Neural progenitor cell (in vitro differentiated cells): ENCODE measurements at regions not wholly inside any gene's neighbourhood (a gene's known extent, or its start where the extent isn't known, plus 50 kb on each side); places are given as distances from the start of the nearest gene placed in this dataset.

ENCODE experiments used
- DNase-seq: peaks from one replicate; pipeline ENCODE4 v3.0.0-alpha.2; 2016; ENCODE audit warnings: low spot score
- H2AFZ ChIP-seq: fragments of 200-600 bp; sonication (generic); replicated peaks from 2 replicates; pipeline ENCODE4 v1.6.1; 2016; ENCODE audit warnings: antibody characterized with exemption
- H3F3A ChIP-seq: fragments of 200-600 bp; sonication (generic); 2 replicates; pipeline ENCODE4 v1.6.1; 2016; ENCODE audit warnings: antibody characterized with exemption, low read depth
- H3K27ac ChIP-seq: fragments of 200-600 bp; sonication (generic); 2 replicates; pipeline ENCODE4 v1.5.1; 2016; ENCODE audit warnings: mild to moderate bottlenecking
- H3K27me3 ChIP-seq: fragments of 200-600 bp; sonication (generic); 2 replicates; pipeline ENCODE4 v1.6.1; 2016; ENCODE audit warnings: mild to moderate bottlenecking, moderate library complexity
- H3K36me3 ChIP-seq: fragments of 200-600 bp; sonication (generic); 2 replicates; pipeline ENCODE4 v1.5.1; 2016
- H3K4me1 ChIP-seq: fragments of 200-600 bp; sonication (generic); 2 replicates; pipeline ENCODE4 v1.6.1; 2016; ENCODE audit warnings: mixed run types
- H3K4me2 ChIP-seq: fragments of 200-600 bp; sonication (generic); 2 replicates; pipeline ENCODE4 v1.6.1; 2016
- H3K4me3 ChIP-seq: fragments of 200-600 bp; sonication (generic); 2 replicates; pipeline ENCODE4 v1.5.1; 2016
- H3K79me2 ChIP-seq: fragments of 200-600 bp; sonication (generic); 2 replicates; pipeline ENCODE4 v1.6.1; 2016; ENCODE audit warnings: low read depth
- H3K9ac ChIP-seq: fragments of 200-600 bp; sonication (generic); 2 replicates; pipeline ENCODE4 v1.6.1; 2016
- H3K9me3 ChIP-seq: fragments of 200-600 bp; sonication (generic); 2 replicates; pipeline ENCODE4 v1.5.1; 2016; ENCODE audit warnings: low read depth
- H4K20me1 ChIP-seq: fragments of 200-600 bp; sonication (generic); 2 replicates; pipeline ENCODE4 v1.6.1; 2016; ENCODE audit warnings: low read depth
- H3K27ac Mint-ChIP-seq: 3 replicates; pipeline ENCODE4 v1.8.0; 2021; ENCODE audit warnings: mixed read lengths
- H3K27me3 Mint-ChIP-seq: 2 replicates; pipeline ENCODE4 v1.8.0; 2022; ENCODE audit warnings: low read depth, mild to moderate bottlenecking, inconsistent platforms, moderate library complexity, mixed read lengths; ENCODE audit not compliant: insufficient read depth
- H3K36me3 Mint-ChIP-seq: 3 replicates; pipeline ENCODE4 v1.8.0; 2021; ENCODE audit warnings: mixed read lengths
- H3K4me1 Mint-ChIP-seq: 3 replicates; pipeline ENCODE4 v1.8.0; 2021; ENCODE audit warnings: mixed read lengths
- H3K4me3 Mint-ChIP-seq: 3 replicates; pipeline ENCODE4 v1.8.0; 2021; ENCODE audit warnings: mild to moderate bottlenecking, moderate library complexity, mixed read lengths
- H3K9me3 Mint-ChIP-seq: 3 replicates; pipeline ENCODE4 v1.8.0; 2020; ENCODE audit warnings: mixed read lengths
- CTCF ChIP-seq: fragments of 200-600 bp; sonication (generic); IDR thresholded peaks from 2 replicates; pipeline ENCODE4 v1.5.1; 2017; ENCODE audit warnings: antibody characterized with exemption, mild to moderate bottlenecking
- EZH2 ChIP-seq: fragments of 200-600 bp; sonication (generic); IDR thresholded peaks from 2 replicates; pipeline ENCODE4 v1.6.1; 2017; ENCODE audit warnings: antibody characterized with exemption, mild to moderate bottlenecking, moderate library complexity
- EZH2phosphoT487 ChIP-seq: fragments of 200-600 bp; sonication (generic); IDR thresholded peaks from 2 replicates; pipeline ENCODE4 v1.6.1; 2017; ENCODE audit warnings: antibody characterized with exemption

GRCh38 chr1:95671098-95671497, 437.1 kb downstream of the RWDD3 start:
- H3K27ac Mint-ChIP-seq: no peak overlapping the region
- H3K9me3 Mint-ChIP-seq: no peaks in the 10 kb centered on the region

GRCh38 chr1:95679262-95679661, 445.3 kb downstream of the RWDD3 start:
- Mint-ChIP-seq H3K27ac (no peak overlapping the region), H3K9me3 (no peaks in the 10 kb centered on the region), H3K27me3 (no peaks in the 10 kb centered on the region), H3K4me3 (no peak overlapping the region), H3K36me3 (no peaks in the 10 kb centered on the region), H3K4me1 (peaks cover 4% of the 10 kb centered on the region)
- DNase-seq: no peak
- Histone ChIP-seq H3K79me2 (no peaks in the 10 kb centered on the region), H3K27me3 (no peaks in the 10 kb centered on the region), H2AFZ (no peak overlapping the region), H3K36me3 (no peaks in the 10 kb centered on the region), H3K4me2 (no peak overlapping the region), H4K20me1 (no peaks in the 10 kb centered on the region), H3K4me1 (peaks cover 8% of the 10 kb centered on the region), H3K4me3 (no peak overlapping the region), H3K9me3 (no peaks in the 10 kb centered on the region), H3K9ac (no peak overlapping the region), H3F3A (no peaks in the 10 kb centered on the region), H3K27ac (no peak overlapping the region)
- no peak for TF ChIP-seq EZH2
- TF ChIP-seq EZH2phosphoT487: no peak
- no peak for TF ChIP-seq CTCF

More at GRCh38 chr1:95671098-95671497, 437.1 kb downstream of the RWDD3 start:
- Histone ChIP-seq H3K4me1 (peaks cover 4% of the 10 kb centered on the region), H2AFZ (no peak overlapping the region), H3K9ac (no peak overlapping the region), H3K27ac (no peak overlapping the region), H3F3A (no peaks in the 10 kb centered on the region), H4K20me1 (no peaks in the 10 kb centered on the region), H3K36me3 (no peaks in the 10 kb centered on the region), H3K79me2 (no peaks in the 10 kb centered on the region), H3K27me3 (no peaks in the 10 kb centered on the region), H3K4me3 (no peak overlapping the region), H3K9me3 (no peaks in the 10 kb centered on the region), H3K4me2 (no peak overlapping the region)
- no peak for DNase-seq
- no peak overlapping the region for H3K4me3 Mint-ChIP-seq
- H3K4me1 Mint-ChIP-seq: peaks cover 7% of the 10 kb centered on the region
- TF ChIP-seq EZH2 (no peak), EZH2phosphoT487 (no peak), CTCF (no peak)
- H3K36me3 Mint-ChIP-seq: no peaks in the 10 kb centered on the region
- no peaks in the 10 kb centered on the region for H3K27me3 Mint-ChIP-seq

- H3K36me3 Mint-ChIP-seq: no peaks in the 10 kb centered on the region
- H3K27ac Mint-ChIP-seq: no peak overlapping the region
- Histone ChIP-seq H4K20me1 (no peaks in the 10 kb centered on the region), H2AFZ (no peak overlapping the region), H3K9ac (no peak overlapping the region), H3K4me2 (peak overlapping the region; percentile 29), H3K79me2 (no peaks in the 10 kb centered on the region), H3K36me3 (no peaks in the 10 kb centered on the region), H3K9me3 (no peaks in the 10 kb centered on the region), H3K4me3 (no peak overlapping the region), H3K27me3 (no peaks in the 10 kb centered on the region), H3F3A (no peaks in the 10 kb centered on the region), H3K27ac (no peak overlapping the region), H3K4me1 (peaks cover 9% of the 10 kb centered on the region)
- no peaks in the 10 kb centered on the region for H3K27me3 Mint-ChIP-seq
- TF ChIP-seq CTCF (no peak), EZH2phosphoT487 (no peak), EZH2 (no peak)
- H3K4me1 Mint-ChIP-seq: peaks cover 3% of the 10 kb centered on the region
- no peaks in the 10 kb centered on the region for H3K9me3 Mint-ChIP-seq
- DNase-seq: peak; percentile 24
- no peak overlapping the region for H3K4me3 Mint-ChIP-seq
Measured at GRCh38 chr1:95685081-95685480, 451.1 kb downstream of the RWDD3 start.
